GM19351 (cell line): ENCODE measurements at regions not wholly inside any gene's neighbourhood (a gene's known extent, or its start where the extent isn't known, plus 50 kb on each side); places are given as distances from the start of the nearest gene placed in this dataset.

Experiments
- ATAC-seq: cut with Tn5 transposase; IDR thresholded peaks from one replicate; pipeline ENCODE4 v1.9.1; 2021; ENCODE audit warnings: mild to moderate bottlenecking, moderate library complexity; ENCODE audit not compliant: unreplicated experiment

DNA sequence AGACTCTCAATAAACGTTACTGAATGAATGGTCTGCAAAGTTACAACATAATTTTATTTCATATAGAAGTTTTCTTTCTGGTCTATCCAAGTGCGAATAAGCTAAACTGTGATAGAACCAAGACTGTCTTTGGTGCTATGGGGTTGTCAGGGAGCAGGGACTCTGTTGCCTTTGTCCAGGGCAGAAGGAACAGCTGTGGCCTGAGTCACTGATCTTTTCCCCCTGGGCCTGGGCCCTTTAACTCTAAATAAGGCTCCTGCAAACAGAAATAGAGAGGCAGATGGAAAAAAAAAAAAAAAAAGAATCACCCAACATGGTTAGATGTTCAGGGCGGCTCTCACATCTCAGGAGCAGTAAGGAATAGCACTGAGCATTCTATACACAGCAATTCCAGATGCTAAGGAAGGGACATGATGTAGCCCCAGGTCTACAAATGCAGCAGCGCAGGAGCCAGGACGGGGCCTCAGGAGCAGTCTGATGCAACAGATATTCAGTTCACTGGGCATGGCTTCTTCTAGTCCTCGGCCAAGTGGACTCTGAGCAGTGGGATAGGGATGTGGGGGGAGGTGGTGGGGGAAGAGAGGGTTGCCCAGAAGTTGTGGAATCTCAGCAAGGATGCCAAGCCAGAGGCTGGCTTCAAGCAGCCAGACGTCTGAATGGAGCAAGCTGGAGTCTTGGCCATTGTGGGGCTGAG lies 247.1 kb upstream of the SIX2 start:
- ATAC-seq, result no peak

DNA sequence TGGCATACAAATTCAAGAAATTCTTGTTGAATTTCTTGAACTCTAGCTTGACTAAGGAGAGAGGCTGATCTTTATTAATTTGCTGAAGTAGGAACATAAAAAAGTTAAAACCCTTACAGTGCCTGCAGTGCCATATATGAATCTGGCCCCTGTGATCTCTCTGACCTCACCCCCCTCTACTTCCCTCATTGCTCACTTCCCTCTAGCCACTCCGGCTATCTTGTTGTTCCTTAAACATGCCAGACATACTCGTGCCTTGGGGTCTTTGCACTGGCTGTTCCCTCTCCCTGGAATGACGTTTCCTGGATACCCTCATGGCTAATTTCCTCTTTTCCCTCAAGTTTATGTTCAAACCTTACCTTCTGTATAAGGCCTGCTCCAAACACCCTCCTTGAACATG lies 246.3 kb upstream of the SIX2 start:
- ATAC-seq, result no peak

DNA sequence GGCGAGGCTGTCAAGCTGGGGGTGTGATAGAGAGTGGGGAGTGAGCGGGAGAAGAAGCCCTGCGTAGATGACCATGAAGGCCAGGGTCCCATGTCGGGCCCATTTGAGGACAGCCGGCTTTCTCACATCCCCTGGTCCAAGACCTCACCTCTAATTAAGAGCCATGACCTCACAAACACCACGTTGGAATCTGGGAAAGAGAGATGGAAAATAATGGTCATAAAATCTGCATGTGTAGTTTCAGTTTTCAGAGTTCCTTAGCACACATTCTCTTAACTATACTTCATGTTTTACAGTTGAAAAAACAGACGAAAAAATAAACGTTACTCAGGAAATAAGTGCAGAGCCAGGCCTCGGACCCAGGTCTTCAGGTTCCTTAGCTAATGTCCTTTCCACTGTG lies 244.8 kb upstream of the SIX2 start:
- no peak for ATAC-seq

- ATAC-seq, result no peak
Measured at GRCh38 chr2:45253151-45253550, 243.9 kb upstream of the SIX2 start.

GRCh38 chr2:45250176-45250575 lies 240.9 kb upstream of the SIX2 start:
- ATAC-seq, result no peak

GRCh38 chr2:45248214-45248613 lies 239.0 kb upstream of the SIX2 start:
- ATAC-seq, result no peak

GRCh38 chr2:45244928-45245327 lies 235.7 kb upstream of the SIX2 start:
- ATAC-seq, result no peak

GRCh38 chr2:45242161-45242741 lies 233.0 kb upstream of the SIX2 start:
- no peak for ATAC-seq

DNA sequence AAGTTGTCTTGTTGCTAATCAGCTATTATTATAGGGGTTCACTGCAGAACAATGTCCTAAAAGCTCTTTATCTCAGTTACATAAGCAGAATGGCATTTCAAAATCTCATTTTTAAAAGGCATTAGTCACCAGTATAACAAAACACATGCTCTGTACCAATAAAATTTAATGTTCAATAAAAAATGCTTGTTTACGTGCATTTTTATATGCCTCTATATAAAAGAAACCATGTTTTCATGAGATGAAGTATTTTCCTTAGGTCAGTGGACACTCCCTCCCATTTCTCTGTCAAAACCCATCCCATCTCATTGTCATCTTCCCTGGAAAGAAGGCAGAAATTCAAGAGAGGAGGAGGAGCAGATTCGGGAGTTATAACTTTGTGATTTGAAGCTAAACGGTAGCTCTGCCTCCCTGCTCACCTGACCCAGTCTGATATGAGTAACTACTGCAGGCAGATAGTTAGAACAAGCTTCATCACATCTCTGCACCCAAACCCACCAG lies 231.9 kb upstream of the SIX2 start:
- no peak for ATAC-seq

DNA sequence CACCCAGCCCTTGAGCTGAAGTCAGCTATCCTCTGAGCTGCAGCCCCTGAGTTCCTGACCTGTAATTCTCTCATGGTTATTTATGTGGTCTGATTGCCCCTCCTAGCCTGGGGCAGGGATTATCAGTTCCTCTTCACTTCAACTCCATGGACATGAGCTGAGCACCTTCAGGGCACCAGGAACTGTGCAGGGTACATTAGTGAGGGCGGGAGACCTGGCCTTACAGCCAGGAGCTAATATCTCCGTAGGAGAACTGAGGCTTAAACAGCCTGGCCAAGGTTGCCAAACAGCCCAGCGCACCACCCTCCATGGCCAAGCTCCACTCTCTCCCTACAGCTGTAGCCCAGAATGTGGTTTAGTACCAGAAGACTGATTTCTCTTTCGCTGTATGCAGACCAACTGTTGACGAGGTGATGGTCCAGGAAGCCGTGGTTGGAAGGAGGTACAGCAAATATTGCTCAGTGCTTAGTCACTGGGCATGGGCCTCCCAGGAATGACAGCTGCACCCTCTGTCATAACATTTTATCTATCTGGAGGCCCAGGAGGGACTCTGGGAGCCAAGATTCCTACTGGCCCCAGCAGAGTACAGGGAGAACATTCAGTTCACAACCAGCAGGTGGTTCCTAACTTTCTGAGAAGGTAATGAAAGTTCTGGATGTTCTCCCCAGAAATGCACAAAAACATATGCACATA lies 228.7 kb upstream of the SIX2 start:
- ATAC-seq, result no peak

DNA sequence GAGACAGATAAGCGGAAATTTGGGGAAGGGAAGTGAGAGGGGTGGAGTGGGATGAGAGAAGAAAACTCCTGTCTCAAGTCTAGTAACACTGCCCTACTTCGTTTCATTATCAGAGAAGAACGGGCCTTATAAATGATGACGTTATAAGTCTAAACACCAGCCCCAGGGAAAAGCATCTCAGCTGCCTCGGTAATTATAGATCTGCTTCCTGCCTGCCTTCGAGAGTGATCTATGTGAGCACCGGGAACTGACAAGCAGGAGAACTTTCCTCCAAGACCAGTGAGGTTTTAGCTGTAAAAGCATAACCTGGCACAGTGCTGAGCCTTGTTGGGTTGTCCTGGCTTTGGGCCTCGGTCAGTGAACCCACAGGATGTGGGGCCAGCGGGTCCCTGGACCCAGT lies 227.9 kb upstream of the SIX2 start:
- ATAC-seq, result no peak

DNA sequence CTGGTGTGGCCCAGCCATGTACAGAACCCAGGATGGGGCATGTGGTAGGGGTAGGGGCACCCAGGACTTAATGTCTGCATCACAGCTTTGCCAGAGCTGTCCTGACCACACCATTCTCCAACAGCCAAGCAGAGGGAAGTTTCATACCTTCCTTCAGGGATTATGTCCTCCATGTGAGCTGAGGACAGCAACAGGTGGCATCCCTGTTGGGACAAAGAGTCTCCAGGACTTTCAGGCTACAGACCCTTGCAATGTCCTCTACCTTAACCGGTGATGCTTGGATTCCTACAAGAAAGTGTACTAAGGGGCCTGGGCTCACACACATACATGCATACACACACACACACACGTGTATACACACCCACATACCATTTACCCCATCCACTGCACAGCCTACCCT lies 227.0 kb upstream of the SIX2 start:
- no peak for ATAC-seq

GRCh38 chr2:45233301-45233700 lies 224.0 kb upstream of the SIX2 start:
- ATAC-seq, result no peak

DNA sequence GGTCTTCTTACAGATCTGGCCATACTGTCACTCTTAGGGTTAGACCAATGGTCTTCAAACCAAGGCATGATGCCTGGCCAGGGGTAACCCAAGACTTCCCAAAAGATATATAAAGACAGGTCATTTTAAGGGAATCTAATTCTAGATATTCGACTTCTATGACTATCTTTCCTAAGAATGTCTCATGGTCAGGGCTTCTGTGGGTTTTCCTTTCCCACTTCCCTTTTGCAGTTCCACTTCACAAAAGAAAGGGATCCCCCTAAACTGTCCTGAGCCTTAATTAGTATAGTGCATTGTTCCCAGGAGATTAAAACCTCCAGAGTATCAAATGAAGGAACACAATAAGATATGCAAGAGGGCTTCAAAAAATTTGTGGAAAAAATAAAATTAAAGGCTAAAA lies 223.6 kb upstream of the SIX2 start:
- ATAC-seq, result no peak

DNA sequence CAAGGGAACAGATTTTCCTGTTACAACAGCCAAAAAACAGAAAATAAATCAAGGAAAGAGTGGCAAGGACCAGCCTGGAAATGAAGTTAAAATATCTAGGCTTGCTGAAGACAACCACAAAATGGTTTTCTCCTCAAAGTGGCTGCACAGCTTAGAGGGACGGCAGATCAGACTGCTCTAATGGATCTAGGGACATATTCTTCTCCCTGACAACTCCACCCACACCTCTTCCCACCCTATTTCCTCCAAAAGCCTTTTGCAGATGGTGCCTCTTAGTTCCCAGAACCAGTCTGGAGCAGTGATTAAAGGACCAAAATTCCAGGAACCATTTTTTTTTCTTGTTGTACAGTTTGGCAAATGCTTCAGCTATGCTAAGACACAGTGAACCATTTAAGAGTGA lies 220.2 kb upstream of the SIX2 start:
- ATAC-seq, result no peak

GRCh38 chr2:45227347-45227746 lies 218.1 kb upstream of the SIX2 start:
- ATAC-seq, result no peak

GRCh38 chr2:45224993-45225380 lies 215.7 kb upstream of the SIX2 start:
- ATAC-seq, result no peak

- ATAC-seq, result no peak
Measured at GRCh38 chr2:45224321-45224992, 215.2 kb upstream of the SIX2 start.

DNA sequence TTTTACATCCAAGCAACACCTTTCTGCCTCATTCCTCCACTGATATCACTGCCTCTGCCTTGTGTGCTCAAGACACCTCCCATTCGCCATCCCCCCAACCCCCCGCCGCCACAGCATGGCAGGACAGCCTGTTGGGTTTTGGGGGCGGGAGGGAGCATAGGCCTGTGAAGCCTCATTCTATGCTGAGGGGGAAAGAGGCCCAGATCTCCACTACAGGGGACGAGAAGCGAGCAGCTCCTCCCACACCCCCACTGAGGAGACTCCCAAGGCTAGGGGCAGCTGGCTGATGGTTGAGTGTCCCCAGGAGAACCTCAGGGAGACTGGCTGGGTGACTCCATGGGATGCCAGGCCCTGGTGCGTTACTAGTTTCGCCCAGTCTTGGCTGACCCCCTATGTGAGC lies 214.3 kb upstream of the SIX2 start:
- no peak for ATAC-seq

- ATAC-seq, result no peak
Measured at GRCh38 chr2:45220227-45220626, 211.0 kb upstream of the SIX2 start.

GRCh38 chr2:45218931-45219339 lies 209.7 kb upstream of the SIX2 start:
- ATAC-seq, result no peak

- no peak for ATAC-seq
Measured at GRCh38 chr2:45218297-45218696, 209.0 kb upstream of the SIX2 start.
